DND-41 (cell line): ENCODE measurements at regions not wholly inside any gene's neighbourhood (a gene's known extent, or its start where the extent isn't known, plus 50 kb on each side); places are given as distances from the start of the nearest gene placed in this dataset.

Experiments used
- ATAC-seq: fragments of 200-7000 bp; cut with Tn5 transposase; 3 replicates; pipeline ENCODE4 v1.9.1; 2021; ENCODE audit warnings: low read depth; ENCODE audit not compliant: insufficient read depth
- DNase-seq: peaks from one replicate; pipeline ENCODE4 v3.0.0-alpha.2; 2020
- H2AFZ ChIP-seq: 2 replicates; pipeline ENCODE4 v1.6.0; 2012; ENCODE audit warnings: low read depth, low read length
- H3K27ac ChIP-seq: 2 replicates; pipeline ENCODE4 v1.5.1; 2012; ENCODE audit warnings: low read length, inconsistent platforms
- H3K27me3 ChIP-seq: fragments of 200-600 bp; sonication (generic); 2 replicates; pipeline ENCODE4 v1.6.0; 2012; ENCODE audit warnings: low read length, mild to moderate bottlenecking, inconsistent platforms; ENCODE audit not compliant: insufficient read depth, poor library complexity
- H3K36me3 ChIP-seq: 2 replicates; pipeline ENCODE4 v1.5.1; 2012; ENCODE audit warnings: low read length, inconsistent platforms; ENCODE audit not compliant: insufficient read depth
- H3K4me1 ChIP-seq: 2 replicates; pipeline ENCODE4 v1.5.1; 2012; ENCODE audit warnings: mild to moderate bottlenecking, low read length; ENCODE audit not compliant: insufficient read depth
- H3K4me2 ChIP-seq: 2 replicates; pipeline ENCODE4 v1.6.0; 2012; ENCODE audit warnings: mild to moderate bottlenecking, moderate library complexity, low read length, inconsistent platforms; ENCODE audit not compliant: insufficient read depth
- H3K4me3 ChIP-seq, 2 experiments: fragments of 200-600 bp in 1 of 2; shearing (Covaris generic) in 1 of 2; 2 replicates each; pipeline ENCODE4 v1.5.1; 2012 to 2016; ENCODE audit warnings: inconsistent platforms in 2 of 2, low read length in 2 of 2, mild to moderate bottlenecking in 2 of 2, low read depth in 1 of 2, moderate library complexity in 1 of 2
- H3K79me2 ChIP-seq: 2 replicates; pipeline ENCODE4 v1.6.0; 2012; ENCODE audit warnings: low read length, inconsistent platforms; ENCODE audit not compliant: insufficient read depth
- H3K9ac ChIP-seq: 2 replicates; pipeline ENCODE4 v1.6.0; 2012; ENCODE audit warnings: low read depth, mild to moderate bottlenecking, inconsistent platforms, low read length, moderate library complexity
- H3K9me3 ChIP-seq: 2 replicates; pipeline ENCODE4 v1.5.1; 2012; ENCODE audit warnings: low read length, moderate library complexity, mild to moderate bottlenecking, inconsistent platforms; ENCODE audit not compliant: insufficient read depth, severe bottlenecking
- H4K20me1 ChIP-seq: 2 replicates; pipeline ENCODE4 v1.6.0; 2012; ENCODE audit warnings: low read length; ENCODE audit not compliant: insufficient read depth
- EZH2 ChIP-seq: IDR thresholded peaks from 3 replicates; pipeline ENCODE4 v1.6.1; 2012; ENCODE audit warnings: borderline replicate concordance, low read depth, mild to moderate bottlenecking, moderate library complexity, low read length, inconsistent platforms; ENCODE audit not compliant: severe bottlenecking
- TF ChIP-seq, protein P1 (sequence below): IDR thresholded peaks from 2 replicates; pipeline ENCODE4 v1.5.1; 2012; ENCODE audit warnings: borderline replicate concordance, low read length, moderate library complexity, mild to moderate bottlenecking; ENCODE audit not compliant: poor library complexity, severe bottlenecking; ENCODE audit errors: extremely low read depth

DNA sequence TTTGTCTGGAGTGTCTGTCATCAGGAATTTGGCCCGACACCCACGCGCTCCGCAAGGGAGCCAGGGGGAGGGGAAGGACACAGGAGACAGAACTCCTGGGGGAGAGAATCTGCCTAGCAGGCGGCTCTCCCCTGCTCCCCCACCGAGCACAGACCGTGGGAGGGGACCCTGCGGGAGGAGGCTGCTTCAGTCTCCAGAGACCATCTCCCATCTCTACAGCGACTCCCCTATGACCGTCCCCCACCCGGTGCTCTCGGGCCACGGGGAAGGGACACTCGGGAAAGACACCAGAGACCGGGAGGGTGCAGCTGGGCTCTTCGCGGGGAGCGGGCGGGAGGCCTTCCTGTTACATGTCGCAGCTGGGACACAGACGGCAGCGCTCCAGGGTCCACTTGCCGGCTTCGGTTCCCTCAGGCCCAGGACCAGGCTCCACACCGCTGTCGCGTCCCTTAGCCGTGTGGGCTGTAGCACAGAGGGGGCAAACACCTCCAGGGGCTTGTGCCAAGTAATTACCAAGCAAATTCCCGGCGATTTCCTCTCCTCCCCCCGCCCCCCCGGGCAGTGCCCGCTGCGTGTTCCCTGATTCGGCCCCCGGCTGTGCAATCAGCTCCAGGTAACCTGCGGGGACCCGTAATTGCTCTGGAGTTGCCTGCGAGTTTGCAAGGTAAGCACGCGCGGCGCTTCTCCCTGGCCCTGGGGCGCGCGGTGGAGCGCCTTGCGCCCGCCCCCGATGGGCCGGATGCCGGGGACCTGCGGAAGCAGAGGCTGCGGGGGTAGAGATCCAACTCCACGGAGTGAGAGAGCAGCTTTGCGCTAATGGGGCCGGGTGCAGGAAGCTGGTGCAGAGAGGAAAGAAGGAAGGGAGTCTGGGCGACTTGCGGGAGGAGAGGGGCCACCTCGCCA, 155.1 kb upstream of the CADM1 start:
- no peak overlapping the region for H3K27ac ChIP-seq

DNA sequence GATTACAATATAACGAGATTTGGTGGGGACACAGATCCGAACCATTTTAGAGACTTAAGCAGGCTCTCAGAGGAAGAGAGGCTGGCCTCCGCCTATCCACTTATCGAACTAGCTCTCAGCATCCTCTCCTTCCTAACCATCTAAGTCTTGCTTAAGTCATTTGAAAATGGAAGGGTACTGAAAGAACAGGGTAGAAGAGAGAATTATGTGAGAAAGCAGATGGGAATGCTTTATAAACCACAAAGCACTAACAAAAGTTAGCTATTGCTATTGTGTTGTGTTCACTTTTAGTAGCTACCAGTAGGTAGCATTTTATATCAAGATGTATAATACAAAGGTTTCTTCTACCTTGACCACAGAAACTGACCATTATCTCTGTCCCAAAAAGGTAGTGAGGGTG, 153.4 kb upstream of the CADM1 start:
- H3K4me3 ChIP-seq, result no peak overlapping the region
- H3K27ac ChIP-seq, result no peak overlapping the region
- no peak for ATAC-seq
- no peaks in the 10 kb centered on the region for H3K27me3 ChIP-seq
- H3K36me3 ChIP-seq, result no peaks in the 10 kb centered on the region
- no peaks in the 10 kb centered on the region for H3K79me2 ChIP-seq
- H2AFZ ChIP-seq, result no peak overlapping the region
- TF ChIP-seq EZH2, result no peak
- TF ChIP-seq, protein P1, sequence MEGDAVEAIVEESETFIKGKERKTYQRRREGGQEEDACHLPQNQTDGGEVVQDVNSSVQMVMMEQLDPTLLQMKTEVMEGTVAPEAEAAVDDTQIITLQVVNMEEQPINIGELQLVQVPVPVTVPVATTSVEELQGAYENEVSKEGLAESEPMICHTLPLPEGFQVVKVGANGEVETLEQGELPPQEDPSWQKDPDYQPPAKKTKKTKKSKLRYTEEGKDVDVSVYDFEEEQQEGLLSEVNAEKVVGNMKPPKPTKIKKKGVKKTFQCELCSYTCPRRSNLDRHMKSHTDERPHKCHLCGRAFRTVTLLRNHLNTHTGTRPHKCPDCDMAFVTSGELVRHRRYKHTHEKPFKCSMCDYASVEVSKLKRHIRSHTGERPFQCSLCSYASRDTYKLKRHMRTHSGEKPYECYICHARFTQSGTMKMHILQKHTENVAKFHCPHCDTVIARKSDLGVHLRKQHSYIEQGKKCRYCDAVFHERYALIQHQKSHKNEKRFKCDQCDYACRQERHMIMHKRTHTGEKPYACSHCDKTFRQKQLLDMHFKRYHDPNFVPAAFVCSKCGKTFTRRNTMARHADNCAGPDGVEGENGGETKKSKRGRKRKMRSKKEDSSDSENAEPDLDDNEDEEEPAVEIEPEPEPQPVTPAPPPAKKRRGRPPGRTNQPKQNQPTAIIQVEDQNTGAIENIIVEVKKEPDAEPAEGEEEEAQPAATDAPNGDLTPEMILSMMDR, result no peak
- H3K9me3 ChIP-seq, result no peaks in the 10 kb centered on the region
- H4K20me1 ChIP-seq, result no peaks in the 10 kb centered on the region; the same call in 1 of the 2 replicates
- no peaks in the 10 kb centered on the region for H3K4me1 ChIP-seq
- DNase-seq, result no peak
- no peak overlapping the region for H3K4me2 ChIP-seq
- H3K9ac ChIP-seq, result no peak overlapping the region

More for the DNA sequence above, 155.1 kb upstream of the CADM1 start:
- Histone ChIP-seq H3K9ac (no peak overlapping the region), H3K79me2 (no peaks in the 10 kb centered on the region), H3K36me3 (no peaks in the 10 kb centered on the region), H3K4me3 (no peak overlapping the region), H3K4me1 (no peaks in the 10 kb centered on the region), H3K27me3 (no peaks in the 10 kb centered on the region), H3K9me3 (no peaks in the 10 kb centered on the region), H3K4me2 (no peak overlapping the region), H4K20me1 (no peaks in the 10 kb centered on the region; the same call in 1 of the 2 replicates), H2AFZ (no peak overlapping the region)
- no peak for TF ChIP-seq EZH2
- TF ChIP-seq, protein P1, result no peak
- DNase-seq, result no peak
- ATAC-seq, result no peak

DNA sequence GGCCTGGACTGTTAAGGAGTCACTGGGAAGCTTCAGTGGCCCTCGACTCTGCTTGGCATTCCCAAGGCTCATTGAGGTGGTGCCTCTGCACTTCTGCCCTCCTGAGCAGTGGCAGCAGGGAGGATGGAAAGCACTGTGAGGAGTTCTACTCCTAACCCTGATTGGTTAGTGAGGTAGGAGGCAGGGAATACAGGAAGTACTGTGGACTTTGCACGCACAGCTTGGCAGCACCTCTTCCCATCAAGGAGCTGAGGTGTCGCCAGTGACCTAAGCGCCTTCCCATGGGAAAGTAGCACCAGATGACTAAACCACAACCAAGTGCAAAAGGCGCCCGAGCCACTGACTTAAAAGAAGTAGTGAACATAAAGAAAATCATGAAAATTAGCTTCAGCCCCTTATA, 152.5 kb upstream of the CADM1 start:
- Histone ChIP-seq H3K4me2 (no peak overlapping the region), H3K4me1 (no peaks in the 10 kb centered on the region), H3K36me3 (no peaks in the 10 kb centered on the region), H3K4me3 (no peak overlapping the region), H3K27me3 (no peaks in the 10 kb centered on the region), H4K20me1 (no peaks in the 10 kb centered on the region; the same call in 1 of the 2 replicates), H3K9ac (no peak overlapping the region), H3K9me3 (no peaks in the 10 kb centered on the region), H3K79me2 (no peaks in the 10 kb centered on the region), H2AFZ (no peak overlapping the region), H3K27ac (no peak overlapping the region)
- TF ChIP-seq, protein P1, result no peak
- no peak for TF ChIP-seq EZH2
- ATAC-seq (no peak), DNase-seq (no peak)
